Neural progenitor cell (in vitro differentiated cells): ENCODE measurements at regions not wholly inside any gene's neighbourhood (a gene's known extent, or its start where the extent isn't known, plus 50 kb on each side); places are given as distances from the start of the nearest gene placed in this dataset.

Experiments used
- DNase-seq: peaks from one replicate; pipeline ENCODE4 v3.0.0-alpha.2; 2016; ENCODE audit warnings: low spot score
- H2AFZ ChIP-seq: fragments of 200-600 bp; sonication (generic); replicated peaks from 2 replicates; pipeline ENCODE4 v1.6.1; 2016; ENCODE audit warnings: antibody characterized with exemption
- H3F3A ChIP-seq: fragments of 200-600 bp; sonication (generic); 2 replicates; pipeline ENCODE4 v1.6.1; 2016; ENCODE audit warnings: antibody characterized with exemption, low read depth
- H3K27ac ChIP-seq: fragments of 200-600 bp; sonication (generic); 2 replicates; pipeline ENCODE4 v1.5.1; 2016; ENCODE audit warnings: mild to moderate bottlenecking
- H3K27me3 ChIP-seq: fragments of 200-600 bp; sonication (generic); 2 replicates; pipeline ENCODE4 v1.6.1; 2016; ENCODE audit warnings: mild to moderate bottlenecking, moderate library complexity
- H3K36me3 ChIP-seq: fragments of 200-600 bp; sonication (generic); 2 replicates; pipeline ENCODE4 v1.5.1; 2016
- H3K4me1 ChIP-seq: fragments of 200-600 bp; sonication (generic); 2 replicates; pipeline ENCODE4 v1.6.1; 2016; ENCODE audit warnings: mixed run types
- H3K4me2 ChIP-seq: fragments of 200-600 bp; sonication (generic); 2 replicates; pipeline ENCODE4 v1.6.1; 2016
- H3K4me3 ChIP-seq: fragments of 200-600 bp; sonication (generic); 2 replicates; pipeline ENCODE4 v1.5.1; 2016
- H3K79me2 ChIP-seq: fragments of 200-600 bp; sonication (generic); 2 replicates; pipeline ENCODE4 v1.6.1; 2016; ENCODE audit warnings: low read depth
- H3K9ac ChIP-seq: fragments of 200-600 bp; sonication (generic); 2 replicates; pipeline ENCODE4 v1.6.1; 2016
- H3K9me3 ChIP-seq: fragments of 200-600 bp; sonication (generic); 2 replicates; pipeline ENCODE4 v1.5.1; 2016; ENCODE audit warnings: low read depth
- H4K20me1 ChIP-seq: fragments of 200-600 bp; sonication (generic); 2 replicates; pipeline ENCODE4 v1.6.1; 2016; ENCODE audit warnings: low read depth
- H3K27ac Mint-ChIP-seq: 3 replicates; pipeline ENCODE4 v1.8.0; 2021; ENCODE audit warnings: mixed read lengths
- H3K27me3 Mint-ChIP-seq: 2 replicates; pipeline ENCODE4 v1.8.0; 2022; ENCODE audit warnings: low read depth, mild to moderate bottlenecking, inconsistent platforms, moderate library complexity, mixed read lengths; ENCODE audit not compliant: insufficient read depth
- H3K36me3 Mint-ChIP-seq: 3 replicates; pipeline ENCODE4 v1.8.0; 2021; ENCODE audit warnings: mixed read lengths
- H3K4me1 Mint-ChIP-seq: 3 replicates; pipeline ENCODE4 v1.8.0; 2021; ENCODE audit warnings: mixed read lengths
- H3K4me3 Mint-ChIP-seq: 3 replicates; pipeline ENCODE4 v1.8.0; 2021; ENCODE audit warnings: mild to moderate bottlenecking, moderate library complexity, mixed read lengths
- H3K9me3 Mint-ChIP-seq: 3 replicates; pipeline ENCODE4 v1.8.0; 2020; ENCODE audit warnings: mixed read lengths
- CTCF ChIP-seq: fragments of 200-600 bp; sonication (generic); IDR thresholded peaks from 2 replicates; pipeline ENCODE4 v1.5.1; 2017; ENCODE audit warnings: antibody characterized with exemption, mild to moderate bottlenecking
- EZH2 ChIP-seq: fragments of 200-600 bp; sonication (generic); IDR thresholded peaks from 2 replicates; pipeline ENCODE4 v1.6.1; 2017; ENCODE audit warnings: antibody characterized with exemption, mild to moderate bottlenecking, moderate library complexity
- EZH2phosphoT487 ChIP-seq: fragments of 200-600 bp; sonication (generic); IDR thresholded peaks from 2 replicates; pipeline ENCODE4 v1.6.1; 2017; ENCODE audit warnings: antibody characterized with exemption

DNA sequence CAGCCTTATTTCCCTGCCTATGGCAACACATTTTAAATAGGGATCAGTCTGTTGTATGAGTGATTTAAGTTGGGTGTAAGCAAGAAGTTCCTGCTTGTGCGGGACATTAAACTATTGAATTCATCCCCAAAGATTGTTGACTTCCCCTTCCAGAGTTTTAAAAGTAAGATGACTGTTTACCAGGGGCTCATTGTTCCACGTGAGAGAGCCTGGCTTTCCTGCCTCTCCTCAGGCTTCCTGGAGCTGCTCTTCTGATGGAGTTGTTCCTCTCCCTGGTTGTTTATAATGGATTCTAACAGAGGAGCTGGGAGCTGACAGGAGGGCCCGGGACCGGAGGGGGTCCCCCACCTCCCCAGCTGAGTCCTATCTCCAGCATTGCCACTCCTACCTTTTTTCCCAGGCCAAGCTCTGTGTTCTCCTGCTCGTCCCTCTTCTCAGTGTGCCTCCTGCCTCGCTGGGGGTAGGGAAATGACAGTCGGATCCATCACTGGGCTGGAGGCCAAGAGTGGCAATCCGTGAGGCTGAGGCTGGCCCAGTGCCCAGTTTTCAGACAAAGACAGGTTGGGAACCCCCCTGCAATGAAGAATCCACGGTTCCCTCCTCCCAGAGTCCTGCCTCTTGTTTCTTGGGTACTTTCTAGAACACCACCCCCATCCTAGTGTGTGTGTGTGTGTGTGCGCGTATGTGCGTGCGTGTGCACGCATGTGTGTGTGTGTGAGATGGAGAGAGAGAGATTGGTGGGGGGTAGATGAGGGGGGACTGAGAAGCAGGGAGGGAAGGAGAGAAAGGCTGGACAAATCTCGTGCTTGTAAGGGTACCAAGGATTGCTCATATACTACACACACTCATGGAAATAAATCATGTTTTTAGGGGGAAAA is 123.7 kb upstream of the NFIB start:
- Histone ChIP-seq H3K4me1 (no peaks in the 10 kb centered on the region), H3K27ac (no peak overlapping the region), H3K9me3 (no peaks in the 10 kb centered on the region), H3K9ac (no peak overlapping the region), H3K79me2 (no peaks in the 10 kb centered on the region), H3K27me3 (no peaks in the 10 kb centered on the region), H3K4me2 (no peak overlapping the region), H4K20me1 (no peaks in the 10 kb centered on the region), H2AFZ (peak overlapping the region; percentile 31), H3F3A (no peaks in the 10 kb centered on the region), H3K4me3 (no peak overlapping the region), H3K36me3 (no peaks in the 10 kb centered on the region)
- no peaks in the 10 kb centered on the region for H3K36me3 Mint-ChIP-seq
- H3K27me3 Mint-ChIP-seq = no peaks in the 10 kb centered on the region
- DNase-seq = no peak
- peaks cover 18% of the 10 kb centered on the region for H3K4me1 Mint-ChIP-seq
- no peak overlapping the region for H3K4me3 Mint-ChIP-seq
- no peak overlapping the region for H3K27ac Mint-ChIP-seq
- no peaks in the 10 kb centered on the region for H3K9me3 Mint-ChIP-seq
- no peak for TF ChIP-seq EZH2phosphoT487
- TF ChIP-seq EZH2 = no peak
- no peak for TF ChIP-seq CTCF

DNA sequence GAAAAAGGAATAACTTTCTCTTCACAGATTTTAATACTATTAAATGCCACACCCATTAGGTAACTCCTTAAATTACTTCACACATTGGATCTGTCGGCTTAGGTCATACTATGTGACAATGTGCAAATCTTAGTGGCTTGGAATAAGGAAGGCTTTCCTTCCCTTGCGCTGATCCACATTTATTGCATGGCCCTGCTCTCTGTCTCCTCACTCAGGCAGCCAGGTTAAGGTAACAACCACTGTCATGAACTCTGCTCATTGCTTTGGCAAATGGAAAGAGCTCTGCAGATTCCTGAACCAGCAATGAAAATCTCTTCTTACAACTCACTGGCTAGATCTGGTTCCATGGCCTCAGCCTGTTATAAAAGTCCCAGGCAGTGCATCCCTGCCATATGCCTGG is 121.9 kb upstream of the NFIB start:
- H3K9me3 Mint-ChIP-seq = peaks cover 4% of the 10 kb centered on the region
- no peak for TF ChIP-seq EZH2phosphoT487
- TF ChIP-seq CTCF = no peak
- no peak for TF ChIP-seq EZH2
- H3K27me3 Mint-ChIP-seq = no peaks in the 10 kb centered on the region
- Histone ChIP-seq H3K79me2 (no peaks in the 10 kb centered on the region), H3K36me3 (no peaks in the 10 kb centered on the region), H3K4me3 (no peak overlapping the region), H3K4me2 (no peak overlapping the region), H3K27me3 (no peaks in the 10 kb centered on the region), H3K4me1 (no peaks in the 10 kb centered on the region), H3K27ac (no peak overlapping the region), H3K9me3 (no peaks in the 10 kb centered on the region), H3F3A (no peaks in the 10 kb centered on the region), H2AFZ (no peak overlapping the region), H3K9ac (no peak overlapping the region), H4K20me1 (no peaks in the 10 kb centered on the region)
- H3K4me3 Mint-ChIP-seq = no peak overlapping the region
- no peaks in the 10 kb centered on the region for H3K36me3 Mint-ChIP-seq
- DNase-seq = no peak
- H3K4me1 Mint-ChIP-seq = peaks cover 18% of the 10 kb centered on the region
- H3K27ac Mint-ChIP-seq = no peak overlapping the region

DNA sequence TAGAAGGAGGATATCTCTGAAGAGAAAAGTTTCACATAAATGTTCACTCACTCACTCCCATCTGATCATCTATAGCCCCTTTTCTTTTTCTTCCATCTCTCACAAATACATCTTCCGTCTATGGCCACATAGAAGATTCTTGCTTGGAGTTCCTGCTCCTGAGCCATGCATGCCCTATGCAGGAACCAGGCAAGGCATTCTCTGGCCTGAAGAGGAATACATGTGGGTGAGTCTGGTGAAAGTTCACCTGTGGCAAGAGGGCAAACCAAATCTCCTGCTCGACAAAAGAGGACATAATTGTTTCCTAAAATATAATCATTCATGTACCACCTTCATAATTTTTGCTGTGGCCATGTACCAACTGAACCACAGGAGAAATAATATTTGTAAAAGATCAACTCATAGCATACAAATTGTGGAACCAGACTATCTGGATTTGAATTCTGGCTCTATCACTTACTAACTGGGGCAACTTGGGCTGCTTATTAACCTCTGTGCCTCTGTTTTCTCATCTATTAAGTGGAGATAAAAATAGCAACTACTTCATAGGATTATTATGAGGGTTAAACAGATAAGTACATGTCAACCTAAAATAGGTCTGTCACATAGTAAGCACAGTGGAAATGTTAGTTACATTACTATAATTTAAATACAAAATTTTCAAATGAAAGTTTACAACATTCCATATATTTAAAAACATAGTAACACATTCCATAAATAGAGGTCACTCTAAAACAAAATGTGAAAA is 121.2 kb upstream of the NFIB start:
- H3K4me3 ChIP-seq = no peak overlapping the region
- TF ChIP-seq CTCF (no peak), EZH2 (no peak), EZH2phosphoT487 (no peak)
- Mint-ChIP-seq H3K36me3 (no peaks in the 10 kb centered on the region), H3K27ac (no peak overlapping the region), H3K27me3 (peaks cover 2% of the 10 kb centered on the region), H3K9me3 (peaks cover 4% of the 10 kb centered on the region), H3K4me1 (peaks cover 18% of the 10 kb centered on the region), H3K4me3 (no peak overlapping the region)
- H3K4me1 ChIP-seq = no peaks in the 10 kb centered on the region
- no peak overlapping the region for H3K9ac ChIP-seq
- H4K20me1 ChIP-seq = no peaks in the 10 kb centered on the region
- H3K27ac ChIP-seq = no peak overlapping the region
- no peaks in the 10 kb centered on the region for H3K79me2 ChIP-seq
- no peak overlapping the region for H2AFZ ChIP-seq
- no peak for DNase-seq
- no peaks in the 10 kb centered on the region for H3F3A ChIP-seq
- H3K9me3 ChIP-seq = no peaks in the 10 kb centered on the region
- no peaks in the 10 kb centered on the region for H3K36me3 ChIP-seq
- H3K27me3 ChIP-seq = no peaks in the 10 kb centered on the region
- no peak overlapping the region for H3K4me2 ChIP-seq
